GM20000 (cell line): ENCODE measurements at regions not wholly inside any gene's neighbourhood (a gene's known extent, or its start where the extent isn't known, plus 50 kb on each side); places are given as distances from the start of the nearest gene placed in this dataset.

Experiments
- DNase-seq: peaks from one replicate; pipeline ENCODE4 v3.0.0; 2012; ENCODE audit warnings: low spot score
- CTCF ChIP-seq: IDR thresholded peaks from 2 replicates; pipeline ENCODE4 v1.5.1; 2012; ENCODE audit warnings: mild to moderate bottlenecking, control low read depth; ENCODE audit errors: extremely low read depth, missing control alignments

GRCh38 chr14:81931828-81932227 is 398.2 kb upstream of the SEL1L start:
- no peak for DNase-seq
- no peak for TF ChIP-seq CTCF

GRCh38 chr14:81936348-81936747 is 402.7 kb upstream of the SEL1L start:
- DNase-seq = no peak
- TF ChIP-seq CTCF = no peak

- no peak for DNase-seq
- no peak for TF ChIP-seq CTCF
Measured at GRCh38 chr14:81936902-81937301, 403.2 kb upstream of the SEL1L start.

GRCh38 chr14:81938341-81938740 is 404.7 kb upstream of the SEL1L start:
- DNase-seq = no peak

GRCh38 chr14:81940651-81941050 is 407.0 kb upstream of the SEL1L start:
- TF ChIP-seq CTCF = no peak
- DNase-seq = no peak

More at GRCh38 chr14:81938341-81938740, 404.7 kb upstream of the SEL1L start:
- no peak for TF ChIP-seq CTCF

- TF ChIP-seq CTCF = no peak
- no peak for DNase-seq
Measured at GRCh38 chr14:81942071-81942470, 408.4 kb upstream of the SEL1L start.

- no peak for TF ChIP-seq CTCF
- no peak for DNase-seq
Measured at GRCh38 chr14:81946375-81946774, 412.7 kb upstream of the SEL1L start.
